WTC11 (cell line): ENCODE measurements at regions not wholly inside any gene's neighbourhood (a gene's known extent, or its start where the extent isn't known, plus 50 kb on each side); places are given as distances from the start of the nearest gene placed in this dataset.
"Not testable (repeated sequence)": the region's sequence is repeated elsewhere in the genome, so short reads cannot be mapped to it uniquely, and the experiment has no call there.

ENCODE experiments used
- ATAC-seq: fragments of 200-7000 bp; cut with Tn5 transposase; 2 replicates; pipeline ENCODE4 v1.10.0; 2021; ENCODE audit warnings: mild to moderate bottlenecking, moderate library complexity
- CTCF ChIA-PET: fragments of 300-600 bp; sonication (Branson Sonifier 250); formaldehyde crosslinking; loops from one replicate; lab custom pipeline; 2021; ENCODE audit warnings: antibody characterized with exemption; lab: Charles Lee
- POLR2A ChIA-PET: fragments of 350-600 bp; sonication (Branson Sonifier 250); formaldehyde crosslinking; loops from one replicate; lab custom pipeline; 2021; ENCODE audit warnings: antibody characterized with exemption; lab: Charles Lee
- DNase-seq: peaks from one replicate; pipeline ENCODE4 v3.0.0; 2021; ENCODE audit warnings: low spot score
- H3K27ac Mint-ChIP-seq: 2 replicates; pipeline ENCODE4 v1.8.0; 2021; ENCODE audit warnings: mixed read lengths
- H3K27me3 Mint-ChIP-seq: 2 replicates; pipeline ENCODE4 v1.8.0; 2021; ENCODE audit warnings: low read depth, mild to moderate bottlenecking, moderate library complexity, mixed read lengths
- H3K36me3 Mint-ChIP-seq: 2 replicates; pipeline ENCODE4 v1.8.0; 2021; ENCODE audit warnings: mixed read lengths
- H3K4me1 Mint-ChIP-seq: 2 replicates; pipeline ENCODE4 v1.8.0; 2022; ENCODE audit warnings: mixed read lengths
- H3K4me3 Mint-ChIP-seq: 2 replicates; pipeline ENCODE4 v1.8.0; 2021; ENCODE audit warnings: mild to moderate bottlenecking, moderate library complexity, mixed read lengths
- H3K9me3 Mint-ChIP-seq: 2 replicates; pipeline ENCODE4 v1.8.0; 2021; ENCODE audit warnings: mixed read lengths
- ELF4 ChIP-seq: sonication (generic); formaldehyde crosslinking; IDR thresholded peaks from 2 replicates; pipeline ENCODE4 v1.8.1; 2022; ENCODE audit warnings: low read depth, mild to moderate bottlenecking, moderate library complexity, missing genetic modification reagents
- FOXJ3 ChIP-seq: sonication (generic); formaldehyde crosslinking; IDR thresholded peaks from 2 replicates; pipeline ENCODE4 v1.9.0; 2021; ENCODE audit warnings: missing genetic modification reagents, mild to moderate bottlenecking, borderline replicate concordance
- NR3C1 ChIP-seq: sonication (generic); formaldehyde crosslinking; conservative IDR thresholded peaks from 2 replicates; pipeline ENCODE4 v1.8.1; 2023; ENCODE audit warnings: low read depth, mild to moderate bottlenecking, missing genetic modification reagents
- PRRX2 ChIP-seq: fragments of 250-450 bp; sonication (Bioruptor Pico); IDR thresholded peaks from 2 replicates; pipeline ENCODE4 v1.8.0; 2021; ENCODE audit warnings: mild to moderate bottlenecking
- SP1 ChIP-seq: sonication (generic); formaldehyde crosslinking; conservative IDR thresholded peaks from 2 replicates; pipeline ENCODE4 v1.8.1; 2022; ENCODE audit warnings: missing genetic modification reagents
- TCF7 ChIP-seq: sonication (generic); formaldehyde crosslinking; IDR thresholded peaks from 2 replicates; pipeline ENCODE4 v1.8.0; 2022; ENCODE audit warnings: mild to moderate bottlenecking, low read depth, missing genetic modification reagents, moderate library complexity
- TEAD1 ChIP-seq: sonication (generic); formaldehyde crosslinking; IDR thresholded peaks from 2 replicates; pipeline ENCODE4 v1.8.0; 2022; ENCODE audit warnings: mild to moderate bottlenecking, missing genetic modification reagents
- TEAD4 ChIP-seq: sonication (generic); formaldehyde crosslinking; IDR thresholded peaks from 2 replicates; pipeline ENCODE4 v1.8.0; 2022; ENCODE audit warnings: mild to moderate bottlenecking, missing genetic modification reagents
- ZNF396 ChIP-seq: fragments of 250-450 bp; sonication (Bioruptor Pico); IDR thresholded peaks from 2 replicates; pipeline ENCODE4 v1.8.0; 2021; ENCODE audit warnings: mild to moderate bottlenecking, moderate library complexity, borderline replicate concordance
- TF ChIP-seq, protein P1 (sequence below): fragments of 250-450 bp; sonication (Bioruptor Pico); IDR thresholded peaks from 2 replicates; pipeline ENCODE4 v1.9.0; 2021; ENCODE audit warnings: mild to moderate bottlenecking, borderline replicate concordance
- TF ChIP-seq, protein P2 (sequence below): sonication (generic); formaldehyde crosslinking; IDR thresholded peaks from 2 replicates; pipeline ENCODE4 v1.8.0; 2022; ENCODE audit warnings: mild to moderate bottlenecking, missing genetic modification reagents
- TF ChIP-seq, protein P3 (sequence below): fragments of 250-450 bp; sonication (Bioruptor Pico); IDR thresholded peaks from 2 replicates; pipeline ENCODE4 v1.8.0; 2021; ENCODE audit warnings: mild to moderate bottlenecking
- TF ChIP-seq, protein P4 (sequence below): sonication (generic); formaldehyde crosslinking; conservative IDR thresholded peaks from 2 replicates; pipeline ENCODE4 v1.8.1; 2022; ENCODE audit warnings: mild to moderate bottlenecking, missing genetic modification reagents
- TF ChIP-seq, protein P5 (sequence below): sonication (generic); formaldehyde crosslinking; IDR thresholded peaks from 2 replicates; pipeline ENCODE4 v1.8.1; 2022; ENCODE audit warnings: missing genetic modification reagents, borderline replicate concordance
- TF ChIP-seq, protein P6 (sequence below): sonication (generic); formaldehyde crosslinking; IDR thresholded peaks from 2 replicates; pipeline ENCODE4 v1.8.1; 2022; ENCODE audit warnings: mild to moderate bottlenecking, missing genetic modification reagents, moderate library complexity, borderline replicate concordance
- TF ChIP-seq, protein P7 (sequence below): sonication (generic); formaldehyde crosslinking; IDR thresholded peaks from 2 replicates; pipeline ENCODE4 v1.8.0; 2023; ENCODE audit warnings: missing genetic modification reagents, mild to moderate bottlenecking, borderline replicate concordance
- TF ChIP-seq, protein P8 (sequence below): sonication (generic); formaldehyde crosslinking; IDR thresholded peaks from 2 replicates; pipeline ENCODE4 v1.8.1; 2022; ENCODE audit warnings: low read depth, missing genetic modification reagents, borderline replicate concordance

DNA sequence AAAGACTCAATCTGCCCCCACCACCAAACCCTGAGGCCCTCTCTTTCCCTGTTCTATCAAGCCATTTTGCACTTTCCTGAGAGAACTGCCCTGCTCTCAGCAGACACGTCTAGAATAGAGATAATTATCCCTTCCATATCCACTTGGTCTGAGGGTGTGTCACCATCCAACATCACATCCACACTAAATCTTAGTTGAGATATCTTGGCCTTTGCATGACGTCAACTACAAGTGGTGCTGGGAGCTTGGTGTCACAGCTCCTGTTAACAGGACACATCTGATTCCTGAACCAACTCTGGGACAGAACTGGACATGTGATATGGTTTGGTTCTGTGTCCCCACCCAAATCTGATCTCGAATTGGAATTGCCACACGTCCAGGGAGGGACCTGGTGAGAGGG is 1109.2 kb downstream of the TMEM121 start (continued):
- TF ChIP-seq, protein P1, sequence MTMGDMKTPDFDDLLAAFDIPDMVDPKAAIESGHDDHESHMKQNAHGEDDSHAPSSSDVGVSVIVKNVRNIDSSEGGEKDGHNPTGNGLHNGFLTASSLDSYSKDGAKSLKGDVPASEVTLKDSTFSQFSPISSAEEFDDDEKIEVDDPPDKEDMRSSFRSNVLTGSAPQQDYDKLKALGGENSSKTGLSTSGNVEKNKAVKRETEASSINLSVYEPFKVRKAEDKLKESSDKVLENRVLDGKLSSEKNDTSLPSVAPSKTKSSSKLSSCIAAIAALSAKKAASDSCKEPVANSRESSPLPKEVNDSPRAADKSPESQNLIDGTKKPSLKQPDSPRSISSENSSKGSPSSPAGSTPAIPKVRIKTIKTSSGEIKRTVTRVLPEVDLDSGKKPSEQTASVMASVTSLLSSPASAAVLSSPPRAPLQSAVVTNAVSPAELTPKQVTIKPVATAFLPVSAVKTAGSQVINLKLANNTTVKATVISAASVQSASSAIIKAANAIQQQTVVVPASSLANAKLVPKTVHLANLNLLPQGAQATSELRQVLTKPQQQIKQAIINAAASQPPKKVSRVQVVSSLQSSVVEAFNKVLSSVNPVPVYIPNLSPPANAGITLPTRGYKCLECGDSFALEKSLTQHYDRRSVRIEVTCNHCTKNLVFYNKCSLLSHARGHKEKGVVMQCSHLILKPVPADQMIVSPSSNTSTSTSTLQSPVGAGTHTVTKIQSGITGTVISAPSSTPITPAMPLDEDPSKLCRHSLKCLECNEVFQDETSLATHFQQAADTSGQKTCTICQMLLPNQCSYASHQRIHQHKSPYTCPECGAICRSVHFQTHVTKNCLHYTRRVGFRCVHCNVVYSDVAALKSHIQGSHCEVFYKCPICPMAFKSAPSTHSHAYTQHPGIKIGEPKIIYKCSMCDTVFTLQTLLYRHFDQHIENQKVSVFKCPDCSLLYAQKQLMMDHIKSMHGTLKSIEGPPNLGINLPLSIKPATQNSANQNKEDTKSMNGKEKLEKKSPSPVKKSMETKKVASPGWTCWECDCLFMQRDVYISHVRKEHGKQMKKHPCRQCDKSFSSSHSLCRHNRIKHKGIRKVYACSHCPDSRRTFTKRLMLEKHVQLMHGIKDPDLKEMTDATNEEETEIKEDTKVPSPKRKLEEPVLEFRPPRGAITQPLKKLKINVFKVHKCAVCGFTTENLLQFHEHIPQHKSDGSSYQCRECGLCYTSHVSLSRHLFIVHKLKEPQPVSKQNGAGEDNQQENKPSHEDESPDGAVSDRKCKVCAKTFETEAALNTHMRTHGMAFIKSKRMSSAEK = no peak
- TF ChIP-seq ZNF396 (CRISPR knock-in tag) (no peak), TEAD1 (CRISPR knock-in tag) (no peak), PRRX2 (CRISPR knock-in tag) (no peak), ELF4 (CRISPR knock-in tag) (no peak), TCF7 (CRISPR knock-in tag) (no peak), SP1 (CRISPR knock-in tag) (no peak), TEAD4 (CRISPR knock-in tag) (no peak), NR3C1 (no peak), FOXJ3 (CRISPR knock-in tag) (no peak)
- TF ChIP-seq, protein P2, sequence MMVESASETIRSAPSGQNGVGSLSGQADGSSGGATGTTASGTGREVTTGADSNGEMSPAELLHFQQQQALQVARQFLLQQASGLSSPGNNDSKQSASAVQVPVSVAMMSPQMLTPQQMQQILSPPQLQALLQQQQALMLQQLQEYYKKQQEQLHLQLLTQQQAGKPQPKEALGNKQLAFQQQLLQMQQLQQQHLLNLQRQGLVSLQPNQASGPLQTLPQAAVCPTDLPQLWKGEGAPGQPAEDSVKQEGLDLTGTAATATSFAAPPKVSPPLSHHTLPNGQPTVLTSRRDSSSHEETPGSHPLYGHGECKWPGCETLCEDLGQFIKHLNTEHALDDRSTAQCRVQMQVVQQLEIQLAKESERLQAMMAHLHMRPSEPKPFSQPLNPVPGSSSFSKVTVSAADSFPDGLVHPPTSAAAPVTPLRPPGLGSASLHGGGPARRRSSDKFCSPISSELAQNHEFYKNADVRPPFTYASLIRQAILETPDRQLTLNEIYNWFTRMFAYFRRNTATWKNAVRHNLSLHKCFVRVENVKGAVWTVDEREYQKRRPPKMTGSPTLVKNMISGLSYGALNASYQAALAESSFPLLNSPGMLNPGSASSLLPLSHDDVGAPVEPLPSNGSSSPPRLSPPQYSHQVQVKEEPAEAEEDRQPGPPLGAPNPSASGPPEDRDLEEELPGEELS = no peak
- TF ChIP-seq, protein P3, sequence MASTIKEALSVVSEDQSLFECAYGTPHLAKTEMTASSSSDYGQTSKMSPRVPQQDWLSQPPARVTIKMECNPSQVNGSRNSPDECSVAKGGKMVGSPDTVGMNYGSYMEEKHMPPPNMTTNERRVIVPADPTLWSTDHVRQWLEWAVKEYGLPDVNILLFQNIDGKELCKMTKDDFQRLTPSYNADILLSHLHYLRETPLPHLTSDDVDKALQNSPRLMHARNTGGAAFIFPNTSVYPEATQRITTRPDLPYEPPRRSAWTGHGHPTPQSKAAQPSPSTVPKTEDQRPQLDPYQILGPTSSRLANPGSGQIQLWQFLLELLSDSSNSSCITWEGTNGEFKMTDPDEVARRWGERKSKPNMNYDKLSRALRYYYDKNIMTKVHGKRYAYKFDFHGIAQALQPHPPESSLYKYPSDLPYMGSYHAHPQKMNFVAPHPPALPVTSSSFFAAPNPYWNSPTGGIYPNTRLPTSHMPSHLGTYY (CRISPR knock-in tag) = no peak
- TF ChIP-seq, protein P4, sequence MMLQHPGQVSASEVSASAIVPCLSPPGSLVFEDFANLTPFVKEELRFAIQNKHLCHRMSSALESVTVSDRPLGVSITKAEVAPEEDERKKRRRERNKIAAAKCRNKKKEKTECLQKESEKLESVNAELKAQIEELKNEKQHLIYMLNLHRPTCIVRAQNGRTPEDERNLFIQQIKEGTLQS (CRISPR knock-in tag) = no peak
- TF ChIP-seq, protein P5, sequence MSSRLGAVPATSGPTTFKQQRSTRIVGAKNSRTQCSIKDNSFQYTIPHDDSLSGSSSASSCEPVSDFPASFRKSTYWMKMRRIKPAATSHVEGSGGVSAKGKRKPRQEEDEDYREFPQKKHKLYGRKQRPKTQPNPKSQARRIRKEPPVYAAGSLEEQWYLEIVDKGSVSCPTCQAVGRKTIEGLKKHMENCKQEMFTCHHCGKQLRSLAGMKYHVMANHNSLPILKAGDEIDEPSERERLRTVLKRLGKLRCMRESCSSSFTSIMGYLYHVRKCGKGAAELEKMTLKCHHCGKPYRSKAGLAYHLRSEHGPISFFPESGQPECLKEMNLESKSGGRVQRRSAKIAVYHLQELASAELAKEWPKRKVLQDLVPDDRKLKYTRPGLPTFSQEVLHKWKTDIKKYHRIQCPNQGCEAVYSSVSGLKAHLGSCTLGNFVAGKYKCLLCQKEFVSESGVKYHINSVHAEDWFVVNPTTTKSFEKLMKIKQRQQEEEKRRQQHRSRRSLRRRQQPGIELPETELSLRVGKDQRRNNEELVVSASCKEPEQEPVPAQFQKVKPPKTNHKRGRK = no peak
- TF ChIP-seq, protein P6, sequence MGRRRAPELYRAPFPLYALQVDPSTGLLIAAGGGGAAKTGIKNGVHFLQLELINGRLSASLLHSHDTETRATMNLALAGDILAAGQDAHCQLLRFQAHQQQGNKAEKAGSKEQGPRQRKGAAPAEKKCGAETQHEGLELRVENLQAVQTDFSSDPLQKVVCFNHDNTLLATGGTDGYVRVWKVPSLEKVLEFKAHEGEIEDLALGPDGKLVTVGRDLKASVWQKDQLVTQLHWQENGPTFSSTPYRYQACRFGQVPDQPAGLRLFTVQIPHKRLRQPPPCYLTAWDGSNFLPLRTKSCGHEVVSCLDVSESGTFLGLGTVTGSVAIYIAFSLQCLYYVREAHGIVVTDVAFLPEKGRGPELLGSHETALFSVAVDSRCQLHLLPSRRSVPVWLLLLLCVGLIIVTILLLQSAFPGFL = no peak
- TF ChIP-seq, protein P7, sequence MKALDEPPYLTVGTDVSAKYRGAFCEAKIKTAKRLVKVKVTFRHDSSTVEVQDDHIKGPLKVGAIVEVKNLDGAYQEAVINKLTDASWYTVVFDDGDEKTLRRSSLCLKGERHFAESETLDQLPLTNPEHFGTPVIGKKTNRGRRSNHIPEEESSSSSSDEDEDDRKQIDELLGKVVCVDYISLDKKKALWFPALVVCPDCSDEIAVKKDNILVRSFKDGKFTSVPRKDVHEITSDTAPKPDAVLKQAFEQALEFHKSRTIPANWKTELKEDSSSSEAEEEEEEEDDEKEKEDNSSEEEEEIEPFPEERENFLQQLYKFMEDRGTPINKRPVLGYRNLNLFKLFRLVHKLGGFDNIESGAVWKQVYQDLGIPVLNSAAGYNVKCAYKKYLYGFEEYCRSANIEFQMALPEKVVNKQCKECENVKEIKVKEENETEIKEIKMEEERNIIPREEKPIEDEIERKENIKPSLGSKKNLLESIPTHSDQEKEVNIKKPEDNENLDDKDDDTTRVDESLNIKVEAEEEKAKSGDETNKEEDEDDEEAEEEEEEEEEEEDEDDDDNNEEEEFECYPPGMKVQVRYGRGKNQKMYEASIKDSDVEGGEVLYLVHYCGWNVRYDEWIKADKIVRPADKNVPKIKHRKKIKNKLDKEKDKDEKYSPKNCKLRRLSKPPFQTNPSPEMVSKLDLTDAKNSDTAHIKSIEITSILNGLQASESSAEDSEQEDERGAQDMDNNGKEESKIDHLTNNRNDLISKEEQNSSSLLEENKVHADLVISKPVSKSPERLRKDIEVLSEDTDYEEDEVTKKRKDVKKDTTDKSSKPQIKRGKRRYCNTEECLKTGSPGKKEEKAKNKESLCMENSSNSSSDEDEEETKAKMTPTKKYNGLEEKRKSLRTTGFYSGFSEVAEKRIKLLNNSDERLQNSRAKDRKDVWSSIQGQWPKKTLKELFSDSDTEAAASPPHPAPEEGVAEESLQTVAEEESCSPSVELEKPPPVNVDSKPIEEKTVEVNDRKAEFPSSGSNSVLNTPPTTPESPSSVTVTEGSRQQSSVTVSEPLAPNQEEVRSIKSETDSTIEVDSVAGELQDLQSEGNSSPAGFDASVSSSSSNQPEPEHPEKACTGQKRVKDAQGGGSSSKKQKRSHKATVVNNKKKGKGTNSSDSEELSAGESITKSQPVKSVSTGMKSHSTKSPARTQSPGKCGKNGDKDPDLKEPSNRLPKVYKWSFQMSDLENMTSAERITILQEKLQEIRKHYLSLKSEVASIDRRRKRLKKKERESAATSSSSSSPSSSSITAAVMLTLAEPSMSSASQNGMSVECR (CRISPR knock-in tag) = no peak
- TF ChIP-seq, protein P8, sequence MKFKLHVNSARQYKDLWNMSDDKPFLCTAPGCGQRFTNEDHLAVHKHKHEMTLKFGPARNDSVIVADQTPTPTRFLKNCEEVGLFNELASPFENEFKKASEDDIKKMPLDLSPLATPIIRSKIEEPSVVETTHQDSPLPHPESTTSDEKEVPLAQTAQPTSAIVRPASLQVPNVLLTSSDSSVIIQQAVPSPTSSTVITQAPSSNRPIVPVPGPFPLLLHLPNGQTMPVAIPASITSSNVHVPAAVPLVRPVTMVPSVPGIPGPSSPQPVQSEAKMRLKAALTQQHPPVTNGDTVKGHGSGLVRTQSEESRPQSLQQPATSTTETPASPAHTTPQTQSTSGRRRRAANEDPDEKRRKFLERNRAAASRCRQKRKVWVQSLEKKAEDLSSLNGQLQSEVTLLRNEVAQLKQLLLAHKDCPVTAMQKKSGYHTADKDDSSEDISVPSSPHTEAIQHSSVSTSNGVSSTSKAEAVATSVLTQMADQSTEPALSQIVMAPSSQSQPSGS (CRISPR knock-in tag) = no peak

DNA sequence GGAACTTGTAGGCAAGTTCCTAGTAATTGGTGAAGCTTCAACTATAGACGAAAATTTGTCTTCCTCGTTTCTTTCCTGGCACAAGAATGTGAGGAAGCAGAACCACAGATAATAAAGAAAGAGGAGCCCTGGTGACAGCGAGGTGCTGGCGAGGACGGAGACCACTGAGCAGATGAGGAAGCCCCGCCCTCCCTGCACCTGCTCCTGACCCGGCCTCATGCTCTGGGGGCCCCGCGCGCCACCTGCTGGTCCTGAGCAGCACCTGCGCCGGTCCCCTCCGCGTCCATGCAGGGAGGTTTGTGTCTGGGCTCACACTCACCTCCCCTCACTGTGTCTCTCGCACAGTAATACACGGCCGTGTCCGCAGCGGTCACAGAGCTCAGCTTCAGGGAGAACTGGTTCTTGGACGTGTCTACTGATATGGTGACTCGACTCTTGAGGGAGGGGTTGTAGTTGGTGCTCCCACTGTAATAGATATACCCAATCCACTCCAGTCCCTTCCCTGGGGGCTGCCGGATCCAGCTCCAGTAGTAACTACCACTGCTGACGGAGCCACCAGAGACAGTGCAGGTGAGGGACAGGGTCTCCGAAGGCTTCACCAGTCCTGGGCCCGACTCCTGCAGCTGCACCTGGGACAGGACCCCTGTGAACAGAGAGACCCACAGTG is 1112.5 kb downstream of the TMEM121 start:
- Mint-ChIP-seq H3K9me3 (peaks cover 71% of the 10 kb centered on the region), H3K36me3 (peaks cover 65% of the 10 kb centered on the region)
- POLR2A ChIA-PET, H3K4me1 Mint-ChIP-seq, CTCF ChIA-PET, H3K27me3 Mint-ChIP-seq, H3K4me3 Mint-ChIP-seq, H3K27ac Mint-ChIP-seq, DNase-seq, ATAC-seq: not testable (repeated sequence)
